OCI-LY7 (cell line): ENCODE measurements at regions not wholly inside any gene's neighbourhood (a gene's known extent, or its start where the extent isn't known, plus 50 kb on each side); places are given as distances from the start of the nearest gene placed in this dataset.

Experiments
- EZH2phosphoT487 ChIP-seq: fragments of 200-600 bp; sonication (generic); IDR thresholded peaks from 2 replicates; pipeline ENCODE4 v1.6.1; 2018; ENCODE audit warnings: low read depth, borderline replicate concordance, mild to moderate bottlenecking, mixed run types, antibody characterized with exemption, low read length, moderate library complexity, mixed read lengths
- TF ChIP-seq, protein P1 (sequence below): fragments of 200-600 bp; sonication (generic); conservative IDR thresholded peaks from 2 replicates; pipeline ENCODE4 v1.5.1; 2014; ENCODE audit warnings: mild to moderate bottlenecking, antibody characterized with exemption, low read length, moderate library complexity, mixed read lengths

DNA sequence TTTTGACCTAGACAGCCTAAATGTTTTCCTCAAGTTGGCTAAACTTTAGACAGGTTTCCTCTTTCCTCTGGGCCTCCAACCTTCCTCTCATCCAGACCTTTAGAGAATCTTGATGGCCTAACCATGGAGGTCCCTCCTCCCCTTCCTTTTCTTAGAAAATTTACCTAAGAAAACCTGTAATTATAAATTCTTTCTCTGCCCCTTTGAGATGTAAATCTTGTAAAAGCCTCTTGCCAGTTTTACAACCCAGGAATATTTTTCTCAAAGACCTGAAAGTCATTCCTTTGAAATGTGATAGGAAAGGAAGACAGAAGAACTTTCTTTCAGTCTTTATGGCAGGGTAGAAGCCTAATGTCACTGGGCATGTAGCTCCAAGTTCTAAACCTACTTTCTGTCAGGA lies 1752.6 kb upstream of the C9orf72 start:
- TF ChIP-seq, protein P1, sequence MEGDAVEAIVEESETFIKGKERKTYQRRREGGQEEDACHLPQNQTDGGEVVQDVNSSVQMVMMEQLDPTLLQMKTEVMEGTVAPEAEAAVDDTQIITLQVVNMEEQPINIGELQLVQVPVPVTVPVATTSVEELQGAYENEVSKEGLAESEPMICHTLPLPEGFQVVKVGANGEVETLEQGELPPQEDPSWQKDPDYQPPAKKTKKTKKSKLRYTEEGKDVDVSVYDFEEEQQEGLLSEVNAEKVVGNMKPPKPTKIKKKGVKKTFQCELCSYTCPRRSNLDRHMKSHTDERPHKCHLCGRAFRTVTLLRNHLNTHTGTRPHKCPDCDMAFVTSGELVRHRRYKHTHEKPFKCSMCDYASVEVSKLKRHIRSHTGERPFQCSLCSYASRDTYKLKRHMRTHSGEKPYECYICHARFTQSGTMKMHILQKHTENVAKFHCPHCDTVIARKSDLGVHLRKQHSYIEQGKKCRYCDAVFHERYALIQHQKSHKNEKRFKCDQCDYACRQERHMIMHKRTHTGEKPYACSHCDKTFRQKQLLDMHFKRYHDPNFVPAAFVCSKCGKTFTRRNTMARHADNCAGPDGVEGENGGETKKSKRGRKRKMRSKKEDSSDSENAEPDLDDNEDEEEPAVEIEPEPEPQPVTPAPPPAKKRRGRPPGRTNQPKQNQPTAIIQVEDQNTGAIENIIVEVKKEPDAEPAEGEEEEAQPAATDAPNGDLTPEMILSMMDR, result no peak
- TF ChIP-seq EZH2phosphoT487, result no peak
